GF-D8 (cell line): ENCODE measurements at regions not wholly inside any gene's neighbourhood (a gene's known extent, or its start where the extent isn't known, plus 50 kb on each side); places are given as distances from the start of the nearest gene placed in this dataset.
"Not testable (repeated sequence)": the region's sequence is repeated elsewhere in the genome, so short reads cannot be mapped to it uniquely, and the experiment has no call there.

Experiments used
- DNase-seq: peaks from one replicate; lab custom pipeline; 2025; lab: John Stamatoyannopoulos, UW

DNA sequence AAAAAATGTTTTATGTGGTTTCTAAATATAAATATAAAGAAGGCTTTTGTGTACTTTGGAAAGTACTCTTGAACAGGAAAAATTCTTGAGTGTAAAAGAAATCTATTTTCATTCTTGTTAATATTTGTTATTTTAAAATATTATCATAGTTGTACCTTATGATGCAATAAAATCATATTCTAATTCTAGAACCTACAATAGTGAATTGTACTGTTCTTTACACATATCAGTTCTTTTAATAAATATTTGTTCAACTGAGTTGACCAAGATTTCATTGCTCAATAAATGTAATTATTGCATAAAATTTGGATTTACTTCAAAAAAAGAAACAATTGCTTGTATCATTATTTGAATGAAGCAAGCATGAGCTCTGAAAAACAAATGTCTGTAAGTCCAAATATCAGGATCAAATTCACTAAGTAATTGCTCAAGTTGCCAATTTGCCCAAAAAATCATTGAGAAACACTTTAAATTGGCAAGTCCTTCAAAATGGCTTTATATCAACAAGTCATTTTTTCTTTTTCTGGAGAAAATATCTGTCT, 191.6 kb upstream of the SLC16A7 start:
- DNase-seq = no peak

DNA sequence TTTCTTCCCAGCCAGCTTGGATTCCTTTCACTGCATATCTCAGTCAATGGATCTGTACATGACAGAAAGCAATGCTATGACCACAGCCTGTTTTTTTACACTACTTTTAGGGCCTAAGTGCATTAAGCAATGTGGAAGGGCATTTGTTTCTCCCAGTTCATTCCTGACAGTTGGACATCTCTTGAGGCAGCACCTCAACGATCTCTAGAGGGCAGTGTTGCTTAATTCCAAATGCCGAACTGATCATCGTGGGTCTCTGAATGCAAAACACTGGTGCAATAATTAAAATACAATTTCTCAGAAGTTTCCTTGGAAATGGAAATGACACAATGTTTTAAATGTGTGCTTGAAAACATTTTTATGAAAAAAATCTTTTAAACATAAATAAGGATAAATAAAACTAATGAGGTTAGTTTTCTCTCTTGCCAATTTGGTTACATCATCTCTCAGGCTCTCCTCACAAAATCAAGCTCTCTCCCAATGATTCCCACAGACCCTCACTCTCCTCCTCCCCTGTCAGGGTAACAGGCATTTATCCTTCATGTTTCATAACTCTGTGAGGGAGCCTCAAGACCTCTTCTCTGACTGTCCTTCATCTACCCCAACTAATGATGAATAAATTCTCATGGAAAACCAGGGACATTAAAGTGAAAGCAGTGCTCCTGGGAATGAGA, 192.4 kb upstream of the SLC16A7 start:
- peak; percentile 7 for DNase-seq

DNA sequence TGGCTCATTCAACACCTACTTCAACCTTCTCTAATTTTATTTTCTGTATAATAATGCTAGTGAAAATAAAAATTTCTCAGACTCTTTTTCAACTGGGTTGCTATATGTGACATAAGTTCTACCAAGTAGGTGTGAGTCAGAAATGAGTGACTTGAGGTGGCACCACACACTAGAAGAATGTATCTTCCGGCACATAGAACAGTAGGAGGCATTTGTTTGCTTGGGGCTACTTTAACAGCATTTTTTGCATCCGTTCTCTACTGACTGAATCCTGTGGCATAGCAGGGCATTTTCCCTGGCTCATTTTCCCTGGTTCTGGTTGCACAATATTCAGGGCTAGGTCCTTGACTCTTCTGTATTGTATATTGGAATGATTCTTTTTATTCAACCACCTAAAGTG, 194.0 kb upstream of the SLC16A7 start:
- no peak for DNase-seq

DNA sequence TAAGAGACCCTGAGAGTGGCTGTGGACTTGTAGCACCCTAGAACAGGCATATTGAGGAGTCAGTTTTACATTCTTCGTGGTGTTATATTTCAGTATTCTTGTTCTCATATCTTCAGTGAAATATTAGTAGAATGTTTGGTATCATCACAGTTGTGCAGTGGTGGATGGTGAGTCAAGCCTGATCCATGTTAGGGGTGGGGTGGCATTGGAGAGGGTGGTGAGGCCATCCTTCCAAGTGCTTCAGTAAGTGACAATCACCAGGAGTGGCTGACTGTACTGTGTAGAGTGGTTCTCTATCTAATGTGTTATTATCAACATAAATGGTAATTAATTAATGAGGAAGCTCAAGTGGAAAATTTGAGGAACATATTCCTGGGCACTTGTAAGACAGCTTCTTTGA, 197.7 kb upstream of the SLC16A7 start:
- no peak for DNase-seq

DNA sequence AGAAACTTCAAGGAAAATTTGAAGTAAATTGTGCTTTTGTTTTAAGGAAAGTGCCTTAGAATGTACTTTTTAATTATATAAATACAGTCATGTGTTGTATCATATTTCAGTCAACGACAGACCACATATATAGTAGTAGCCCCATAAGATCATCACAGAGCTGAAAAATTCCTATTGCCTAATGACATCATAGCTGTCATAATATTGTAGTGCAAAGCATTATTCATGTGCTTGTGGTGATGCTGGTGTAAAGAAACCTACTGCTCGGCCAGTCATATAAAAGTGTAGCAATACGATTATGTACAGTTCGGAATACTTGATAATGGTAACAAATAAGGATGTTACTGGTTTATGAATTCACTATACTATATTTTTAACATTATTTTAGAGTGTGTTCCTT, 198.9 kb upstream of the SLC16A7 start:
- DNase-seq = no peak

DNA sequence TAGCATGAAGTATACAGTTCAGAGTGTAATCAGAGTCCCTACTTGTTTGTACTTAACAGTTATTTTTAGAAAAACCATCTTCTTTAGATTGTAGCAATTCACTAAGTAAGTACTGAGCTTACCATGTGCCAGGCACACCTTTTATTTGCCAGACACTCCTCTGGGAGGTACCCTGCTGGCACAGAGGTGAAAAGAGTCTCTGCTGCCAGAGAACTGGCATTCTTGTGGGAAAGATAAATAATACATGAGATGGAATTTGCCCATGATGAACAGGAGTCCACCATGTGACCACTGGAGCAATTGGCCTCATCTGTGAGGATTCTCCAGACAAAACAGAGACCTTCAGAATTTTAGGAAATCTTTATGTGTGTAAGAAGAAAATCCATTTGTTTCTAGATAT, 199.3 kb upstream of the SLC16A7 start:
- no peak for DNase-seq

DNA sequence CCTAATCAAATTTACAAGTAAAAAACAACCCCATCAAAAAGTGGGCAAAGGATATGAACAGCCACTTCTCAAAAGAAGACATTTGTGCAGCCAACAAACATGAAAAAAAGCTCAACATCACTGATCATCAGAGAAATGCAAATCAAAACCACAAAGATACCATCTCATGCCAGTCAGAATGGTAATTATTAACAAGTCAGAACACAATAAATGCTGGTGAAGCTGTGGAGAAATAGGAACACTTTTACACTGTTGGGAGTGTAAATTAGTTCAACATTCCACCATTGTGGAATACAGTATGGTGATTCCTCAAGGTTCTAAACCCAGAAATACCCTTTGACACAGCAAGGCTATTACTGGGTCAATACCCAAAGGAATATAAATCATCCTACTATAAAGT, 200.5 kb upstream of the SLC16A7 start:
- not testable (repeated sequence) for DNase-seq

DNA sequence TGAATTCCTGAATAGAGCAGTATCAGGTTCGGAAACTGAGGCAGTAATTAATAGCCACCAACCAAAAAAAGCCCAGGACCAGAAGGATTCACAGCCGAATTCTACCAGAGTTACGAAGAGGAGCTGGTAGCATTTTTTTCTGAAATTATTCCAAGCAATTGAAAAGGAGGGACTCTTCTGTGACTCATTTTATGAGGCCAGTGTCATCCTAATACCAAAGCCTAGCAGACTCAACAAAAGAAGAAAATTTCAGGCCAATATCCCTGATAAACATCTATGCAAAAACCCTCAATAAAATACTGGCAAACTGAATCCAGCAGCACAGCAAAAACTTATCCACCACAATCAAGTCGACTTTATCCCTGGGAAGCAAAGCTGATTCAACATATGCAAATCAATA, 202.3 kb upstream of the SLC16A7 start:
- DNase-seq = no peak

DNA sequence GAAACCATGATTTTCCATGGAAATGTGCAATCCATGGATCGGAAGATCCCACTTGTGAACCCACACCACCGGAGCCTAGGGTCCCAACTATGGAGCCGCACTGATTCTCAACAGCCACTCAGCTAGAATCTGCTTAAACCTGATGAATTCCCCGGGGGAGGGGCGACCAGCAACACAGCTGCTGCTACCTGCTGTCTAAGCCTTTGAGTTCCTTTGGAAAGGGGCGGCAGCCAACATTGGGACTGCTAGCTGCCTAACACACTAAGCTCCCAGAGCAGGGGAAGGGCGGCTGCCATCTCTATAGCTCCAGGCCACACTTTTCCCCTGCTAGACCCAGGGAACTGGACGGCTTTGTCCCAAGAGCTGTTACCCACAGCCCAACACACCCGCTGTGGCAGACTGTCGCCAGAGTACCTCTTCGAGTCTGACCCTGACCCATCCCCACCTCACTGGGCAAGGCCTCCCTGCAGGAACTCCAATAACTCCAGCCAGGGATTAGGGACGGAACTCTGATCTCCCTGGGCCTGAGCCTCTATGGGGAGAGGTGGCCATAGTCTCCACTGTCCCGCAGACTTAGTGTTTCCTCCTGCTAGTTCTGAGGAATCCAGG, 205.8 kb upstream of the SLC16A7 start:
- DNase-seq = no peak

DNA sequence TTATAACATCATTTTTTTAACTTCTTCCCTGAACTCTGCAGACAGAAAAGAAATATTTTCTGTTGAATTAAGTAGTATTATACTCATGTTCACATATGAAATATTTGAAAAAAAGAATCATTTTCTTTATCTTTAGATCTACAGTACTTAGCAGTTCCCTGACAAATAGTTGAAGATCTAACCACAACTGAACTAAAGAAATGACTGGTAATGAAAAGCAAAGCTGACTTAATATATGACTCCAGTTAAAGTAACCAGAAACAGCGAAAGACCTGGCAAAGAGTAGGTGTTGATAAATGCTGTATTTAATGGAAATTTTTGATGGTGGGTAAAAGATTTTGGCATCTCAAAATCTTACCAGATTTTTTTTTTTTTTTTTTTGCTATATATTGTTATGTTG, 207.1 kb upstream of the SLC16A7 start:
- DNase-seq = no peak

DNA sequence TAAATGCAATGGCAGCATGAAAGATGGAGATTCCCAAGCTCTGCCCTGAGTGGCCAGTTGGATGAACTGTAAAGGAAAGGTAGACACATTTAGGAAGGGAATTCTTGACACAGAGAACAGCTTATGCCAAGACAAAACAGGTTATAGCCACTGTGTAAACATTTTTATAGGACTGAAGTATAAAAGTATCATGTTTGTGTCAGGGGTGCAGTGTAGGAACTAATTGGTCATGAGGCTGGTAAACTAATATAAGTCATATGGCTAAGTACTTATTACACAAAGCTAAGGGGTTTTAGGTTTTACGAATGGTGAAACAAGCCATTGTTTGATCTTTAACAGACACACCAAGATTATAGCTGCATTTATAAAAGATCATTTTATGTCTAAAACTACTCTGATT, 207.7 kb upstream of the SLC16A7 start:
- DNase-seq = no peak

DNA sequence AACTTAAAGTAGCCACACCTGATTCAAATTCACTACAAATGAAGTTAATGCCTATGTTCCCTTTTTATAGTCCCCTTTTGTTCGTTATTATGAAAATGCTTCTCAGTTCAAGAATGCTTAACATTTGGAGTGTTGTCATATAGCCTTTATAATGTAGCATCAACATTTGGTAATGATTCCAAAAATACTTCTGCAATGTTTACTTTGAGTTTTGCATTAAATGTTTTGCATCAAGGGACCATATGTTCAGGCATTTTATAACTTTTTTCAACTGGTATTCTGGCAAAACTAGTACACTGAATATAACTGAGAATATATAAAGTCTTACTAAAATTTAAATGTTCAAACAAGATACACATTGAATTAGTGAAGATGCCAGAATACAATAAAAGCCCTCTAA, 209.6 kb upstream of the SLC16A7 start:
- no peak for DNase-seq

DNA sequence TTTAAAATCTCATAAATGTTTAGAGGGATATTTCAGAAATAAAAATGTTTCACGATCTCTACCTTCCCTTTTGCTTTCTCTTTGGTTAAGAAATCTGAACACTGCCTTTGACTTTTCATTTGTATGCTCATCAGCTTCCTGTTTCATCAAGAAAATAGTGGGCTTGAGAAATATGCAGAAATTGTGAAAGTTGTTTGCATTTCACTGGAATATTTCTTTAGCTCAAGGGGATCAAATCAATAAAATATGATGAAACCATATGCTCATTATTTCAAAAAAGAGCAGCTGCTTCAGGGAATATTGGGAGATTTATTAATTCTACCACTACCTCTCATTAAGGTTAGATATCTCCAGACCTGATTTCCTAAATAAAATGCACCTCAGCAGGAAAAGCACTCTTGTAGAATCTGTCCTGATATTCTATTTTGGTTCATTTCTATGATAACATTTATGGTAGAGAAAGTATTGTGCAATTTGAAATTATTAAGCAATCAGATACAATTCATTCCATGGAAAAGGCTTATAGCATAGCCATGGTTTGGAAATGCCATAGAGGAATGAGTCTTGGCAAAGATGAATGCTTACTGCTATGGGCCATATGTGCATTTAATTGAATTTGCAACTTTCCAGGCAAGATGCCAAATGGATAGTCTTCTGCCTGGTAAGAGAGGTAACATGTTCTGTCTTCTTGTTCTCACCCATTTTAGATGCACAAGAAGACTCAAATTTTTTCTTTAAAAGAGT, 212.6 kb upstream of the SLC16A7 start:
- DNase-seq = no peak

DNA sequence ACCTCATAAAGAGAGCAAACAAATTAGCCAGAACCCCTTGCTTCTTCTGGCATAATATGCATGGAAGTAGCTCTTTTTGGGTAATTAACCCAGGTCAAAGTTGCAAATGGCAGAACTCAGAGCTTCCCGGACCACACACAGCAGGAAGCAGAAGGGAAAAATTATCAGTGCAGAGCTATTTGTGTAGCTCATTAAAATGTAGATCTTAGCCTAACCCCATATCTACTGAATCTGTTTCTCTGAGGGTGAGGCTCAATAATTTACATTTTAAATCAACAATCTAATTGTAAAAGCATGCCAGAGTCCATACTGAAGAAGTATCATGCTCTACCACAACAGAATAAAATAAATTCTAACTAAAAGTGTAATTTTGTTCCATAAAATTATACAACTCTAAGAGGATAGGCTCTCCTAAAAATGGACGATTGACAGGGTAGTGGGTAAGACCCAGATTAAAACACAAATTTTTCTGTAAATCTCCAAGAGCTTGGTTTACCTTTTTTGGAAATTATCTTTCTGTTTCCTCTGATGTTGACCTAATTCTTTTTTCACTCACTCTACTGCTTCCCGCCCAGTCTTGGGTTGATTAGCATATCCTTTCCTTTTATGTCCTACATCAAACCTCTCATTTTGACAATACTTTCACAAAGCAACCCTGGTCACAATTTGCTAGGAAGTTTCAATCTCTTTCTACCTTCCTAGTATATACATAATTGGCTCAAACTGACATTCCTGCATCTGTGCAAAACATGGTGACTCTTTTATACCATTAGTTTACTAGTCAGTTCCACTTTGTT, 213.3 kb upstream of the SLC16A7 start:
- DNase-seq = no peak

DNA sequence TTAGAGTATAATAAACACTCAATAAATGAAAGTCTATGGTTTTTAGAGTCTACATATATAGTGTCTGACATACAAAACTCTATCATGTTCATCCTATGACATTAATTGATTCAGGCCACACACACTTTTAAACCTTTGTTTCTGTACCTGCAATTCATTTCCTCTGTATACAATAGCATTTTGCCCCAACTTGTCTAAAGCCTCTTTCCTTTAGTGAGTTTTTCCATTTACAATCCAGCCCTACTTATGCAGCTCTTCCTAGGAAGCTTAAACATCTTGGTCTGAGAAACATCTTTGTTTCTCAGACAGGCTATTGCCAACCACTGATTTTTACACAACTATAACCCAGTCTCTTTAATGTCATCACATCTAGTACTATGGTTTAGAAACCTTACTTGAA, 214.7 kb upstream of the SLC16A7 start:
- no peak for DNase-seq

DNA sequence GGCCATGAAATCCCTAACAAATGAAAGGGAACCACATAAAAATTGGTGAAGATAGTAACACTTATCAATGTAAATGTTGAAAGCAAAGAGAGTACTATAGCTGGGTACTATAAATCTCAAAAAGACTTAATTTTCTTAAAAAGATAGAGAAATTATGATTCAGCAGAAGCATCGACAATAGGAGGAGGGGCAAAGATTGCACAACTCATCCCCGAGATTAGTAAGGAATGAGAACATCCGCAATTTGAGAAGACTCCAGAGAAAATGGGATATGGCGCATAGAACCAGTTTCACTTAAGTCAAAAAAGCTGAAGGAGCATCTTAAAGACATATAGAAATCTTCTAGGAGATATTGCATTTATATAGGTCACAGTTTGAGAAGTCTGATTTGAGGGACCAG, 220.2 kb upstream of the SLC16A7 start:
- no peak for DNase-seq

DNA sequence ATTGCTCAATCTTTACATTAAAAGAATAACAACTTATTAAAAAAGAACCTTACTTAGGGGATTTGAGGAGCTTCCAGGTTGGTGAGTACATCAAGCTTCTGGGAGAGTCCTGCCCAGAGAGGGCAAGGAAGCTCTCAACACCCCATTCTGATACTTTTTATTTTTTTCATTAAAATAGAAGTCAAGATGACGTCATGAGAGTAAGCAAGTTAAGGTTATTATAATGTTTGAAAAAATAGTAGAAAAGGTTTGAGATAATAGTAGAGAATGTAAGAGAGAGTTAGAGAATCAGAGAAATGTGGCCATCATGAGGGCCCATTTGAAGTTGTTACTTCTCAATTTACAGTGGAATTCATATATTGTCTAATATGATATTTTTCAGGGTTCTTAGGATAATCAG, 221.0 kb upstream of the SLC16A7 start:
- no peak for DNase-seq

DNA sequence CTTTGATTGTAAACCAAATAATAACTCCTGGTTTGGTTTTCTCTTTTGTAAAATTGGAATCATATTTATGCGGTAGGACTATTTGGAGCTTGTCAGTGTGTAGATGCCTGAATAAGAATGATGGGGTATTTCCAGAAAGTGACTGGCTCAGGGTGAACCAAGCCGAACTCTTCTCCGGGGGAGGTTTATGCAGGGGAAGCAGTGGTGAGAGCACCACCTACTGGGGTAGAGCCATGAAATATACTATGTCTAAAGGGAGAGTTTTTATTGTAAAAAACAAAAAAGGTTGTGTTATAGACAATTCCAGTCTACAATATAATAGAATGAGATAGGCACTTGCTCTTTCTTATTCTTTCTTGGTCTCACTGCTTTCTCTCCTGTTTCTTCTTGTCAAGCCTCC, 222.9 kb upstream of the SLC16A7 start:
- no peak for DNase-seq

DNA sequence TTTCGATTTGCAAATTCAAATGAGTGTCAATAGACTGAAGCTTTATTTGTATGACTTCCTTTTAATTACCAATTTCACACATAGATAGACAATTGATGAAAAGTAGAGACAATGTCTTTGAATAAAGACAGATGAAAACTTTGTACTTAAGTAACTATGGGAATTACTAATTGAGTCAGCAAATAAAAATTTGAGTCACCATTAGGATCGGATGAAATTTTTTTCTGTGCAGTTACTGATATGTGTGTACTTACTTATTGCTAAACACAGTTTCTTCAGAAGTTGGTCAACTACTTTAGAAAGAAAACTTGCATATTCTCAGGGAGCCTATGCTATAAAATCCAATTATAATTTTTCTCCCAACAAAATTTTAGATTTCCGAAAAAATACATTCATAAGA, 224.9 kb upstream of the SLC16A7 start:
- no peak for DNase-seq

DNA sequence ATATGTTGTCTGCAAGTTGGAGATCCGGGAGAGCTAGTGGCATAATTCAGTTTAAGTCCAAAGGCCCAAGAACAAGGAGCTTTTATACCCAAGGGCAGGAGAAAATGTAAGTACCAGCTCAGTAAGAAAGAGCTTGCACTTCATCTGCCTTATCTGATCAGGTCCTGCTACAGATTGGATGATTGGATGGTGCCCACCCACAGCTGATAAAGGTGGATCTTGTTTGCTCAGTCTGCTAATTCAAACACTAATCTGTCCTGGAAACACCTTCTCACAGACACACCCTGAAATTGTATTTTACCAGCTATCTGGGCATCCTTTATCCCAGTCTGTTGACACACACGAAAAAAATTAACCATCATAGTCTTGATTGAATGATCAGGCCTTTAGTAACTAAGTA, 230.7 kb upstream of the SLC16A7 start:
- DNase-seq = no peak

DNA sequence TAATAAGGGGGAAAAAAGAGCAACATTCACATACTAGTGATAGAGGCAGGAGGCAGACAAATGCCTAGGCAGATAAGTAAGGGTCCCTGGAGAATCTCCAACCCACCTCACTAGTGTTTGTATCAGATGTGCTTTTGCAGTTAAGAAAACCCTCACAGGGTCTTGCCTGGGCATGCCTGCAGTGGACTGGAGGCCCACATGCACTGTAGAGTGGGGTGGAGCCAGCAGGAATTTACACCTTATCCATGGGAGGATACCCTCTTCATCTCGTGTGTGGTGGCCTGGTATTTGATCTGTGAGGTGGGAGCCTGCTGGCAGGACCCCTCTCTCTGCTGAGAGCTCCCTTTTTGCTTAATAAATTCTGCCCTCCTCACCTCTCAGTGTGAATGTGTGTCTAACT, 238.0 kb upstream of the SLC16A7 start:
- no peak for DNase-seq

DNA sequence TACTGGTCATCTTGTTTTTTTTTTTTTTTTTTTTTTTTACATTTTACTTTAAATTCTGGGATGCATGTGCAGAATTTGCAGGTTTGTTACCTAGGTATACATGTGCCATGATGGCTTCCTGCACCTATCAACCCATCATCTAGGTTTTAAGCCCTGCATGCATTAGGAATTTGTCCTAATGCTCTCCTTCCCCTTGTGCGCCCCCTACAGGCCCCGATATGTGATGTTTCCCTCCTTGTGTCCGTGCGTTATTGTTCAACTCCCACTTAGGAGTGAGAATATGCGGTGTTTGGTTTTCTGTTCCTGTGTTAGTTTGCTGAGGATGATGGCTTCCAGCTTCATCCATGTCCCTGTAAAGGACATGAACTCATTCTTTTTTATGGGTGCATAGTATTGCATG, 249.6 kb upstream of the SLC16A7 start:
- not testable (repeated sequence) for DNase-seq
